ENCODE measurements at regions not wholly inside any gene's neighbourhood (a gene's known extent, or its start where the extent isn't known, plus 50 kb on each side); places are given as distances from the start of the nearest gene placed in this dataset.

GRCh38 chr1:222251847-222252246 is 296.1 kb downstream of the HHIPL2 start:
- POLR2A ChIA-PET, result no interaction called here
- TF ChIP-seq ELF4 (IDR thresholded peaks at IDR 0.05) (no peak), HDGF (IDR thresholded peaks at IDR 0.05; ENCODE audit: borderline replicate concordance) (no peak), FOXK2 (IDR thresholded peaks at IDR 0.05) (no peak), BHLHE40 (IDR thresholded peaks at IDR 0.05; ENCODE audit: borderline replicate concordance) (no peak), CTBP1 (IDR thresholded peaks at IDR 0.05; ENCODE audit: borderline replicate concordance) (no peak), SUZ12 (IDR thresholded peaks at IDR 0.05) (no peak), SP1 (IDR thresholded peaks at IDR 0.05) (no peak), PKNOX1 (IDR thresholded peaks at IDR 0.05) (no peak), NFRKB (IDR thresholded peaks at IDR 0.05) (no peak)
- DNase-seq (ENCODE audit: extremely low spot score), result no peak
- CTCF ChIA-PET, result no interaction called here

- TF ChIP-seq CTBP1 (IDR thresholded peaks at IDR 0.05; ENCODE audit: borderline replicate concordance), result no peak
- TF ChIP-seq SUZ12 (IDR thresholded peaks at IDR 0.05), result no peak
Measured at GRCh38 chr1:222250376-222250775, 297.5 kb downstream of the HHIPL2 start.

GRCh38 chr1:222247811-222248310 is 300.0 kb downstream of the HHIPL2 start:
- TF ChIP-seq TARDBP (IDR thresholded peaks at IDR 0.05) (no peak), FOXK2 (IDR thresholded peaks at IDR 0.05) (no peak), ZNF384 (IDR thresholded peaks at IDR 0.05) (no peak), ARNT (IDR thresholded peaks at IDR 0.05) (no peak), PKNOX1 (IDR thresholded peaks at IDR 0.05) (no peak), ELF4 (IDR thresholded peaks at IDR 0.05) (no peak), NFRKB (IDR thresholded peaks at IDR 0.05) (no peak), CTBP1 (IDR thresholded peaks at IDR 0.05; ENCODE audit: borderline replicate concordance) (no peak), HDGF (IDR thresholded peaks at IDR 0.05; ENCODE audit: borderline replicate concordance) (no peak), L3MBTL2 (conservative IDR thresholded peaks at IDR 0.05) (no peak), BHLHE40 (IDR thresholded peaks at IDR 0.05; ENCODE audit: borderline replicate concordance) (no peak), LEF1 (IDR thresholded peaks at IDR 0.05; ENCODE audit: borderline replicate concordance) (no peak), FOXM1 (IDR thresholded peaks at IDR 0.05; ENCODE audit: borderline replicate concordance) (no peak), FOXA1 (IDR thresholded peaks at IDR 0.05) (no peak), SUZ12 (IDR thresholded peaks at IDR 0.05) (no peak), SP1 (IDR thresholded peaks at IDR 0.05) (no peak)
- DNase-seq (ENCODE audit: extremely low spot score), result no peak
- ChIA-PET POLR2A (no interaction called here), CTCF (no interaction called here)

More at GRCh38 chr1:222250376-222250775, 297.5 kb downstream of the HHIPL2 start:
- DNase-seq (ENCODE audit: extremely low spot score), result no peak
- ChIA-PET CTCF (no interaction called here), POLR2A (no interaction called here)

GRCh38 chr1:222247081-222247480 is 300.8 kb downstream of the HHIPL2 start:
- no peak for DNase-seq (ENCODE audit: extremely low spot score)
- CTCF ChIA-PET, result interaction anchor here (1.0 kb wide), 1 partner anchor 13 kb away, joined by 3 read pairs; no protein-coding TSS in a partner anchor
- POLR2A ChIA-PET, result no interaction called here
- no peak for TF ChIP-seq CTBP1 (IDR thresholded peaks at IDR 0.05; ENCODE audit: borderline replicate concordance)
- no peak for TF ChIP-seq ARNT (IDR thresholded peaks at IDR 0.05)
- no peak for TF ChIP-seq NFRKB (IDR thresholded peaks at IDR 0.05)
- no peak for TF ChIP-seq TARDBP (IDR thresholded peaks at IDR 0.05)
- TF ChIP-seq FOXM1 (IDR thresholded peaks at IDR 0.05; ENCODE audit: borderline replicate concordance), result no peak
- no peak for TF ChIP-seq LEF1 (IDR thresholded peaks at IDR 0.05; ENCODE audit: borderline replicate concordance)
- TF ChIP-seq FOXA1 (IDR thresholded peaks at IDR 0.05), result no peak
- no peak for TF ChIP-seq BHLHE40 (IDR thresholded peaks at IDR 0.05; ENCODE audit: borderline replicate concordance)
- TF ChIP-seq SP1 (IDR thresholded peaks at IDR 0.05), result no peak
- TF ChIP-seq L3MBTL2 (conservative IDR thresholded peaks at IDR 0.05), result no peak
- no peak for TF ChIP-seq PKNOX1 (IDR thresholded peaks at IDR 0.05)
- TF ChIP-seq SUZ12 (IDR thresholded peaks at IDR 0.05), result no peak
- no peak for TF ChIP-seq ELF4 (IDR thresholded peaks at IDR 0.05)
- TF ChIP-seq HDGF (IDR thresholded peaks at IDR 0.05; ENCODE audit: borderline replicate concordance), result no peak
- TF ChIP-seq ZNF384 (IDR thresholded peaks at IDR 0.05), result no peak
- no peak for TF ChIP-seq FOXK2 (IDR thresholded peaks at IDR 0.05)

- TF ChIP-seq PKNOX1 (IDR thresholded peaks at IDR 0.05) (no peak), FOXA1 (IDR thresholded peaks at IDR 0.05) (no peak), SUZ12 (IDR thresholded peaks at IDR 0.05) (no peak), TARDBP (IDR thresholded peaks at IDR 0.05) (no peak), L3MBTL2 (conservative IDR thresholded peaks at IDR 0.05) (no peak), HDGF (IDR thresholded peaks at IDR 0.05; ENCODE audit: borderline replicate concordance) (no peak)
- CTCF ChIA-PET, result no interaction called here
- DNase-seq (ENCODE audit: extremely low spot score), result no peak
- POLR2A ChIA-PET, result no interaction called here
Measured at GRCh38 chr1:222243902-222244301, 304.0 kb downstream of the HHIPL2 start.

GRCh38 chr1:222242492-222242891 is 305.4 kb downstream of the HHIPL2 start:
- no peak for TF ChIP-seq ARNT (IDR thresholded peaks at IDR 0.05)
- TF ChIP-seq NFRKB (IDR thresholded peaks at IDR 0.05), result no peak
- no peak for TF ChIP-seq ELF4 (IDR thresholded peaks at IDR 0.05)
- no peak for TF ChIP-seq L3MBTL2 (conservative IDR thresholded peaks at IDR 0.05)
- TF ChIP-seq PKNOX1 (IDR thresholded peaks at IDR 0.05), result no peak
- no peak for TF ChIP-seq CTBP1 (IDR thresholded peaks at IDR 0.05; ENCODE audit: borderline replicate concordance)
- no peak for TF ChIP-seq LEF1 (IDR thresholded peaks at IDR 0.05; ENCODE audit: borderline replicate concordance)
- no peak for TF ChIP-seq HDGF (IDR thresholded peaks at IDR 0.05; ENCODE audit: borderline replicate concordance)
- TF ChIP-seq ZNF384 (IDR thresholded peaks at IDR 0.05), result no peak
- CTCF ChIA-PET, result interaction anchor here (0.5 kb wide), 1 partner anchor 335 kb away, joined by 3 read pairs; no protein-coding TSS in a partner anchor
- POLR2A ChIA-PET, result no interaction called here
- DNase-seq (ENCODE audit: extremely low spot score), result no peak
